Ovary (tissue), 3 donors: ENCODE measurements at regions not wholly inside any gene's neighbourhood (a gene's known extent, or its start where the extent isn't known, plus 50 kb on each side); places are given as distances from the start of the nearest gene placed in this dataset.

ENCODE experiments used
- CTCF ChIP-seq, 3 donors: fragments of 450-650 bp in 2 of 3; fragments of 200-600 bp in 1 of 3; IDR thresholded peaks; one replicate each; pipeline versions ENCODE4 v1.5.1 to v1.8.0; 2016 to 2022; ENCODE audit warnings: antibody characterized with exemption in 3 of 3, mild to moderate bottlenecking in 1 of 3
- EP300 ChIP-seq: sonication (generic); formaldehyde crosslinking; IDR thresholded peaks from one replicate; pipeline ENCODE4 v1.6.1; 2017; ENCODE audit warnings: antibody characterized with exemption
- POLR2A ChIP-seq: fragments of 450-650 bp; IDR thresholded peaks from one replicate; pipeline ENCODE4 v1.6.1; 2017; ENCODE audit warnings: antibody characterized with exemption, mild to moderate bottlenecking, moderate library complexity
- donor health status: DM: no; HTN: no; CAD: no.

DNA sequence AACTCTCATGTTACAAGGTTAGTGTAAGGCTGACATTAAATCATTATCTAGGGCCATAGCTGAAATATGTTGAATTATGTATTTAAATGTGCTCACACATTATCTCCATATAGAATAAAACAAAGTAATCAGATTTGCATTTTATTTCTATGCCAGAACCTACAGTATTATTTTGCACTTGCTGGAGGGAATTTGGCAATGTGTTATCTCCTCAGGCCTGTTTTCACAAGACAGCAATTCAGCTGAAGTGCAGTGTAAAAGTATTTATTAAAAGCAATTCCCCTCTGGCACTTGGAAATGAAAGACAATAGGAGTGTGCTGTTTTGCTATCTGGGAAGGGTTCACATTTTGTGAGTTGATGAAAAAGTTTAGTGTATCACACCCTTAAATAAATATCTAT lies 276.3 kb downstream of the DNAJB9 start:
- TF ChIP-seq EP300 = no peak
- no peak for TF ChIP-seq CTCF (IDR thresholded peaks at IDR 0.05)
- TF ChIP-seq POLR2A = no peak
